Type B pancreatic cell (in vitro differentiated cells): ENCODE measurements at regions not wholly inside any gene's neighbourhood (a gene's known extent, or its start where the extent isn't known, plus 50 kb on each side); places are given as distances from the start of the nearest gene placed in this dataset.

Experiments used
- DNase-seq: peaks from one replicate; pipeline ENCODE4 v3.0.0; 2021; ENCODE audit warnings: mixed read lengths; ENCODE audit not compliant: unreplicated experiment; ENCODE audit errors: extremely low spot score
- H3K27ac Mint-ChIP-seq: 2 replicates; pipeline ENCODE4 v1.8.0; 2021; ENCODE audit warnings: mild to moderate bottlenecking, mixed read lengths
- H3K27me3 Mint-ChIP-seq: 2 replicates; pipeline ENCODE4 v1.8.0; 2021; ENCODE audit warnings: mixed read lengths
- H3K36me3 Mint-ChIP-seq: 2 replicates; pipeline ENCODE4 v1.8.0; 2021; ENCODE audit warnings: mixed read lengths
- H3K4me1 Mint-ChIP-seq: one replicate; pipeline ENCODE4 v1.8.0; 2021; ENCODE audit warnings: mixed read lengths; ENCODE audit not compliant: unreplicated experiment
- H3K4me3 Mint-ChIP-seq: 2 replicates; pipeline ENCODE4 v1.8.0; 2021; ENCODE audit warnings: mild to moderate bottlenecking, mixed read lengths
- H3K9me3 Mint-ChIP-seq: 2 replicates; pipeline ENCODE4 v1.8.0; 2021; ENCODE audit warnings: mixed read lengths
- TF ChIP-seq, protein P1 (sequence below): fragments of 200-600 bp; sonication (generic); conservative IDR thresholded peaks from 2 replicates; pipeline ENCODE4 v1.5.0; 2021; ENCODE audit warnings: antibody characterized with exemption, mild to moderate bottlenecking

DNA sequence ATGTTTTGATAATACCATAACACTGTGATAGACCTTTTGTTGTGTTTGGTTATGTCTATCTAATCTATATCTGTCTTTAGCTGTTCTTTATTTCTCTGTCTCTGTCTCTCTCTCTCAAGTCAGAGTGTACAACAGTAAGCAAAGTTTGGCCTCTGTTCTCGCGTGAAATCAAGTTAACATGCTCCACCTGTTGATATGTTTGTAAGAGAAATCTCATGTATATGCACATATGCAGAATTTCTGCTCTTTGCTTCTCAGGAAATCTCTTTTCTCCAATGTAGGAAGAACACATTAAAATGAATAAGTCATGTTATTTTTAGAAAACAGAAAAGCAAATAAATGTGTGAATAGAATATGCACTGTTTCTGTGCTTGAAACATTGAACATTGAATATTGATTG lies 425.5 kb upstream of the SEMA6D start:
- Mint-ChIP-seq H3K27me3 (no peaks in the 10 kb centered on the region), H3K4me1 (peaks cover 14% of the 10 kb centered on the region), H3K27ac (no peak overlapping the region)

DNA sequence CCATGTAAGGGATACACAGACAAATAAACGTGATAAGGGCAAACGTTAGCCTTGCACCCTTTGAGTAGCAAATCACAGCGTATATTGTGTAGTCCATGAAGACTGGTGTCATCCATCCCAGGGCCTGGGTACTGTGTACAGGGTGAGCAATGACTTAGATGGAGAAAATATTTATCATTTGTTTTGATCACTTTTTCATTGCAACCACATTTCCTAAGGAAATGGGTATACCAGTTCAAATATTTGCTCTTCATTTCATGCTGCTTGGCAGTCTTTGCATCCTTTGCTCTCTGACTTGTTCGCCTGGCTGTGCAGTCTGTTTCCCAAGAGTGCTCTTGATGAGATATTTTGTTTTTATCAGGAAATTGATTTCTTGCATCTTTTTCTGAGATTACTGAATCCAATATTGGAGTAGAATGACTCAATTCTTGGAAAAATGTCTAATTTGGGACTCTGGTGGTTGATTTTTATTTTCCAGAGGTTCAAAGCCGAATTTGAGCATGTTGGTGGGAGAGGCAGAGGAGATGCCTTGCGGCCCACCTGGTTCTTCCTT lies 424.6 kb upstream of the SEMA6D start:
- Mint-ChIP-seq H3K4me1 (peaks cover 19% of the 10 kb centered on the region), H3K27me3 (no peaks in the 10 kb centered on the region), H3K36me3 (no peaks in the 10 kb centered on the region), H3K27ac (no peak overlapping the region), H3K4me3 (no peak overlapping the region), H3K9me3 (no peaks in the 10 kb centered on the region)
- DNase-seq: no peak
- TF ChIP-seq, protein P1, sequence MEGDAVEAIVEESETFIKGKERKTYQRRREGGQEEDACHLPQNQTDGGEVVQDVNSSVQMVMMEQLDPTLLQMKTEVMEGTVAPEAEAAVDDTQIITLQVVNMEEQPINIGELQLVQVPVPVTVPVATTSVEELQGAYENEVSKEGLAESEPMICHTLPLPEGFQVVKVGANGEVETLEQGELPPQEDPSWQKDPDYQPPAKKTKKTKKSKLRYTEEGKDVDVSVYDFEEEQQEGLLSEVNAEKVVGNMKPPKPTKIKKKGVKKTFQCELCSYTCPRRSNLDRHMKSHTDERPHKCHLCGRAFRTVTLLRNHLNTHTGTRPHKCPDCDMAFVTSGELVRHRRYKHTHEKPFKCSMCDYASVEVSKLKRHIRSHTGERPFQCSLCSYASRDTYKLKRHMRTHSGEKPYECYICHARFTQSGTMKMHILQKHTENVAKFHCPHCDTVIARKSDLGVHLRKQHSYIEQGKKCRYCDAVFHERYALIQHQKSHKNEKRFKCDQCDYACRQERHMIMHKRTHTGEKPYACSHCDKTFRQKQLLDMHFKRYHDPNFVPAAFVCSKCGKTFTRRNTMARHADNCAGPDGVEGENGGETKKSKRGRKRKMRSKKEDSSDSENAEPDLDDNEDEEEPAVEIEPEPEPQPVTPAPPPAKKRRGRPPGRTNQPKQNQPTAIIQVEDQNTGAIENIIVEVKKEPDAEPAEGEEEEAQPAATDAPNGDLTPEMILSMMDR: no peak

More for the DNA sequence above, 425.5 kb upstream of the SEMA6D start:
- no peaks in the 10 kb centered on the region for H3K36me3 Mint-ChIP-seq
- no peak overlapping the region for H3K4me3 Mint-ChIP-seq
- no peak for DNase-seq
- TF ChIP-seq, protein P1: no peak
- H3K9me3 Mint-ChIP-seq: peaks cover 4% of the 10 kb centered on the region

DNA sequence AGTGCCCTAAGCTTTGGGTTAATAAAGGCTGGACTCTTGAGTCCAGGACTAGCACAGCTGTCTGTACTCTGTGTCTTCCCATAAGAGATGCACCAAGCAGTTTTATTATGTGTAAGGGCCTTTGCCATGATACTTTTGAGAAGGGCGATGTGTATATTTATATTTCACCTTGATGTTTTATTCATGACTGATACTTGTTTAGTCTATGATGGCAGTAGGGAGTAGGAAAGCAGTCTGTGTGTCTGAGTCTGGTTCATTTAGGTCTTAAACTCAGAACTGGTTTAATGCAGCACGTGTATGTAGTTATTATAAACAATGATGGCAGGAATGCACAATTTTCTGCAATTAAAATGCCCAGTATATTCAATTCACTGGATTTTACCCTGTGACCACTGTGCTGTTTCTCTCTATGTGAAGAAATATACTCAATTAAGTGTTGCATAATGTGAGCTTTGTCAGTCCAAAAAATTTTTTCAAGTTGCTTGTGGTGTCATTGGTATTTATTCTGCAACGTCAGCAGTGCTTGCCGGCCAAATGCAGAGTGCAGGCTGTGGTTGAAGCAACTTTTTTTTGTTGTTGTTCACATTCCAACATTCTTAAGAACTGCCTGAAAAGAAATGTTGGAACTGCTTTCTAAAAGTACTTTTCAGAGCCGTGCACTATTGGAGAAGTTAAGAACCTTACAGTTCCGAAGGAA lies 423.7 kb upstream of the SEMA6D start:
- peaks cover 24% of the 10 kb centered on the region for H3K4me1 Mint-ChIP-seq
- H3K27ac Mint-ChIP-seq: no peak overlapping the region
- H3K9me3 Mint-ChIP-seq: no peaks in the 10 kb centered on the region
- H3K27me3 Mint-ChIP-seq: no peaks in the 10 kb centered on the region
- TF ChIP-seq, protein P1: no peak
- no peak for DNase-seq
- no peaks in the 10 kb centered on the region for H3K36me3 Mint-ChIP-seq
- no peak overlapping the region for H3K4me3 Mint-ChIP-seq

DNA sequence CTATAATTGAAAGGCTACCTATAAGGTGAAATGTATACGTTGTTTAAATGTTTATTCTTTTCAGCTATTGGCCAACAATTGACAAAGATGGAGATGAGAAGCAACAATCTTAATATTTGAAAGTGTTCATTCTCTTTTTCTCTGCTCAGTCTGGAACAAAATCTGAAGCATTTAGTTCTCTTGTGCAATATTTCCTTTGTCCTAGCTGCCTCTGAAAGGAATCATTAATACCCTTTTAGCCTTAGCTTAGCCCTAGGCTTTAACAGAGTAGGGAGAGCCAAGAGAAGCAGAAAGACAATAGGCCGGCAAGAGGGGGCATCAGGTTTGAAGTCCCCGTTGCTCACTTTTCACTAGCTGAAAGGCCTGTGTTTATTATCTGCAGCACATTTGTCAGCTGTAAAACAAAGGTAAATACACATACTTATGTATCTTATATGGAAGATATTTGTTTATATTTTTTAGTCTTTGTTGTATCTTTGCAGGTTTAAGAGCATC lies 422.5 kb upstream of the SEMA6D start:
- Mint-ChIP-seq H3K36me3 (no peaks in the 10 kb centered on the region), H3K27ac (no peak overlapping the region), H3K9me3 (no peaks in the 10 kb centered on the region), H3K4me3 (no peak overlapping the region), H3K27me3 (no peaks in the 10 kb centered on the region), H3K4me1 (peaks cover 24% of the 10 kb centered on the region)
- TF ChIP-seq, protein P1: no peak
- DNase-seq: no peak

DNA sequence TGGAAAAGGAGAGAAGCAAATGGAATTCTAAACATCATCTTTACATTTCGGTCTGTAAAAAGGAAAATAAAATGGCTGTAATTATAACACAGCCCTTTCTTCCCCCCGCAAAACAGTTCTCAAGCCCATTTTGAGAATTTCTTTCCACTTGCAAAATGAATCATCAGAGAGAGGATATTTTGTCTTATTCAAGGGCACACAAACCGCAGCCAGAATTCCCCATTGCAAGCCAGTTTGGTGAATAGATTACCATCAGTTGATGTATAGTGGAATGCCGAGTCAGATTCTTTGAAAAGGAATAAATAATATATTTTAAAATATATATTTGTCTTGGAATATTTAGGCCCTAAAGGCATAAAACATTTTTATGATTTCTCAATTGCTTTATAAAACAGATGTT lies 420.4 kb upstream of the SEMA6D start:
- Mint-ChIP-seq H3K9me3 (no peaks in the 10 kb centered on the region), H3K27me3 (no peaks in the 10 kb centered on the region), H3K36me3 (no peaks in the 10 kb centered on the region), H3K4me3 (no peak overlapping the region), H3K27ac (no peak overlapping the region), H3K4me1 (peaks cover 25% of the 10 kb centered on the region)
- DNase-seq: no peak
- TF ChIP-seq, protein P1: no peak
